ENCODE measurements at regions not wholly inside any gene's neighbourhood (a gene's known extent, or its start where the extent isn't known, plus 50 kb on each side); places are given as distances from the start of the nearest gene placed in this dataset.

DNA sequence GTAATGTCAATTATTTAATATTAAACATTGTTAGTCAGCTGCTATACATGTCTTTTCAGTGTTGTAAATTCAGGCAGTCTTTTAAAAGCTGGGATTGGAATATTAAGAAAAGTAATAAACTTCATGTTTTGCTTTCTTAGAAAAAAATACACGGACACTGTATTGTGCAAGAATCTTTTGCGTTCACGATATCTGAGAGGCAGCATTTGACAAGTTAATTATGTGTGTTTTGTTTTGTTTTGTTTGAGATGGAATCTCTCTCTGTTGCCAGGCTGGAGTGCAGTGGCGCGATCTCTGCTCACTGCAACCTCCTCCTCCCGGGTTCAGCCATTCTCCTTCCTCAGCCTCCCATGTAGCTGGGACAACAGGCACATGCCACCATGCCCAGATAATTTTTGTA lies 1661.3 kb downstream of the HACE1 start:
- WGBS (ENCODE audit: insufficient coverage, low coverage, low lambda C conversion rate, missing lambda C conversion rate): 58% methylated on average over 6 of the region's 6 CpGs
- H3K4me1 ChIP-seq: no peaks in the 10 kb centered on the region
- no peaks in the 10 kb centered on the region for H3K9me3 ChIP-seq
- no peaks in the 10 kb centered on the region for H3K36me3 ChIP-seq
- DNase-seq: no peak
- no peak for ATAC-seq
- no peaks in the 10 kb centered on the region for H3K27me3 ChIP-seq
- no peak overlapping the region for H3K27ac ChIP-seq
- no peak overlapping the region for H3K4me3 ChIP-seq
- intact Hi-C loops (cut with DNase I): no loop called here
- TF ChIP-seq, protein P1, sequence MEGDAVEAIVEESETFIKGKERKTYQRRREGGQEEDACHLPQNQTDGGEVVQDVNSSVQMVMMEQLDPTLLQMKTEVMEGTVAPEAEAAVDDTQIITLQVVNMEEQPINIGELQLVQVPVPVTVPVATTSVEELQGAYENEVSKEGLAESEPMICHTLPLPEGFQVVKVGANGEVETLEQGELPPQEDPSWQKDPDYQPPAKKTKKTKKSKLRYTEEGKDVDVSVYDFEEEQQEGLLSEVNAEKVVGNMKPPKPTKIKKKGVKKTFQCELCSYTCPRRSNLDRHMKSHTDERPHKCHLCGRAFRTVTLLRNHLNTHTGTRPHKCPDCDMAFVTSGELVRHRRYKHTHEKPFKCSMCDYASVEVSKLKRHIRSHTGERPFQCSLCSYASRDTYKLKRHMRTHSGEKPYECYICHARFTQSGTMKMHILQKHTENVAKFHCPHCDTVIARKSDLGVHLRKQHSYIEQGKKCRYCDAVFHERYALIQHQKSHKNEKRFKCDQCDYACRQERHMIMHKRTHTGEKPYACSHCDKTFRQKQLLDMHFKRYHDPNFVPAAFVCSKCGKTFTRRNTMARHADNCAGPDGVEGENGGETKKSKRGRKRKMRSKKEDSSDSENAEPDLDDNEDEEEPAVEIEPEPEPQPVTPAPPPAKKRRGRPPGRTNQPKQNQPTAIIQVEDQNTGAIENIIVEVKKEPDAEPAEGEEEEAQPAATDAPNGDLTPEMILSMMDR (IDR thresholded peaks at IDR 0.05): no peak
- TF ChIP-seq POLR2A (IDR thresholded peaks at IDR 0.05): no peak

DNA sequence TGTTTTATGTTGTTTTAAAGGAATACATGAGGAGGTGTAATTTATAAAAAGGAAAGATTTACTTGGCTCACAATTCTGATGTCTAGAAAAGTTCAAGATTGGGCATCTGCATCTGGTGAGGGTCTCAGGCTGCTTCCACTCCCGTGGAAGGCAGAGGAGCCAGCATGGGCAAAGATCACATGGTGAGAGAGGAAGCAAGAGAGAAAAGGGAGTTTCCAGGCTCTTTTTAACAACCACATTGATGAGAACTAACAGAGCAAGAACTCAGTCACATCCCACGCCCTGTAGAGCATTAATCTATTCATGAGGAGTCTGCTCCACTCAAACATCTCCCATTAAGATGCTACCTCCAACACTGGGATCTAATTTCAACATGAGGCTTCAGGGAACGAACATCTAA lies 1666.3 kb downstream of the HACE1 start:
- Histone ChIP-seq H3K27me3 (no peaks in the 10 kb centered on the region), H3K4me3 (no peak overlapping the region), H3K36me3 (no peaks in the 10 kb centered on the region), H3K27ac (no peak overlapping the region), H3K4me1 (peaks cover 0 to 13% (median 4%) of the 10 kb centered on the region in 4 donors), H3K9me3 (no peaks in the 10 kb centered on the region)
- ATAC-seq: no peak
- 55% methylated on average over 3 of the region's 3 CpGs for WGBS (ENCODE audit: insufficient coverage, low coverage, low lambda C conversion rate, missing lambda C conversion rate)
- intact Hi-C loops (cut with DNase I): no loop called here
- TF ChIP-seq, protein P1 (IDR thresholded peaks at IDR 0.05): no peak
- TF ChIP-seq POLR2A (IDR thresholded peaks at IDR 0.05): no peak
- DNase-seq: no peak

- no peaks in the 10 kb centered on the region for H3K36me3 ChIP-seq
- peaks cover 0 to 13% (median 4%) of the 10 kb centered on the region in 4 donors for H3K4me1 ChIP-seq
- ATAC-seq (peak; percentile 40 to 77 (median 54)), DNase-seq (no peak)
- no peak overlapping the region for H3K4me3 ChIP-seq
- H3K9me3 ChIP-seq: no peaks in the 10 kb centered on the region
- H3K27ac ChIP-seq: no peak overlapping the region
- WGBS (ENCODE audit: insufficient coverage, low coverage, low lambda C conversion rate, missing lambda C conversion rate): 19% methylated on average over 2 of the region's 2 CpGs
- TF ChIP-seq POLR2A (IDR thresholded peaks at IDR 0.05): no peak
- TF ChIP-seq, protein P1 (IDR thresholded peaks at IDR 0.05): no peak
- intact Hi-C loops (cut with DNase I): no loop called here
- no peaks in the 10 kb centered on the region for H3K27me3 ChIP-seq
Observed at GRCh38 chr6:103191391-103192093, 1668.2 kb downstream of the HACE1 start.

DNA sequence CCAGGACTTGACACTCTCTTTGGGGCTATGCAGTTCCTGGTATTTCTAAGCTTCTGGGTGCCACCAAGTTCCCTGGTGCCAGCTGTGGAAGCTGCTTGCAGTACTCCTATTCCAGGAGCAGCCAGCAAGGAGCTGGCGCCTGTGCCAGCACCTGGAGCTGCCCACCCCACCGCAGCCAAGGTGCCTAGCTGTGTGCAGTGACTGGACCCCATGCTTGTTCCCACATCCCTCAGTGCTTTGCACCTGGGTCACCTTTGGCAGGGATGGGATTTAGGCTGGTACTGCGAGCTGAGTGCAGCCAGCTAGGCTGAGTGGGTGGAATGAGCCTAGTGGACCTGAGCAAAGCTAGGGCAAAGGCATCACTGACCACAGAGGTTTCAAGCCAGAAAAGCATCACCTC lies 1674.9 kb downstream of the HACE1 start:
- H3K27me3 ChIP-seq: no peaks in the 10 kb centered on the region
- H3K27ac ChIP-seq: no peak overlapping the region
- WGBS (ENCODE audit: insufficient coverage, low coverage, low lambda C conversion rate, missing lambda C conversion rate): no CpG with 5 or more reads among the region's 3 CpGs
- intact Hi-C loops (cut with DNase I): no loop called here
- no peak overlapping the region for H3K4me3 ChIP-seq
- TF ChIP-seq, protein P1 (IDR thresholded peaks at IDR 0.05): no peak
- TF ChIP-seq POLR2A (IDR thresholded peaks at IDR 0.05): no peak
- ATAC-seq (no peak), DNase-seq (no peak)
- H3K36me3 ChIP-seq: no peaks in the 10 kb centered on the region
- no peaks in the 10 kb centered on the region for H3K9me3 ChIP-seq
- no peaks in the 10 kb centered on the region for H3K4me1 ChIP-seq
